ENCODE measurements at regions not wholly inside any gene's neighbourhood (a gene's known extent, or its start where the extent isn't known, plus 50 kb on each side); places are given as distances from the start of the nearest gene placed in this dataset.

DNA sequence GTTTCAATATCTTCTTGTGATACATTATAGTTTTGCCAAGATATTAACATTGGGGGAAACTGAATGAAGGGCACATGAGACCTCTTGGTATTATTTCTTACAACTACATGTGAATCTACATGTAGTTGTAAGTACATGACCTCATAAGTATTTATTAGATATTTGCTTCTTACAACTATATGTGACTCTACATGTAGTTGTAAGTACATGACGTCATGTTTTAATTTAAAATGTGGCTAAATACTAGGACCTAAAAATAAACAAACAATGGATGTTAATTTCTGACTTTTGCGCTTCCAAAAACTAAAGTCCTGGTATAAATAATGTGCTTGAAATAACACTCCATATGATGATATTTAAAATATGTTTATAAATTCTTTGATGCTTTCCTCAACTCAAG is 190.2 kb downstream of the CBLL2 start:
- H3K9me3 ChIP-seq (replicated peaks): no peaks in the 10 kb centered on the region
- DNase-seq: no peak
- no peaks in the 10 kb centered on the region for H3K27me3 ChIP-seq (ENCODE audit: low read depth)
- intact Hi-C loops (cut with micrococcal nuclease): no loop called here
- no peak overlapping the region for H3K27ac ChIP-seq (replicated peaks)
- H3K36me3 ChIP-seq: no peaks in the 10 kb centered on the region
- H3K4me3 ChIP-seq: no peak overlapping the region
- no peak for TF ChIP-seq CTCF (IDR thresholded peaks at IDR 0.05; ENCODE audit: borderline replicate concordance)
- no peaks in the 10 kb centered on the region for H3K4me1 ChIP-seq

DNA sequence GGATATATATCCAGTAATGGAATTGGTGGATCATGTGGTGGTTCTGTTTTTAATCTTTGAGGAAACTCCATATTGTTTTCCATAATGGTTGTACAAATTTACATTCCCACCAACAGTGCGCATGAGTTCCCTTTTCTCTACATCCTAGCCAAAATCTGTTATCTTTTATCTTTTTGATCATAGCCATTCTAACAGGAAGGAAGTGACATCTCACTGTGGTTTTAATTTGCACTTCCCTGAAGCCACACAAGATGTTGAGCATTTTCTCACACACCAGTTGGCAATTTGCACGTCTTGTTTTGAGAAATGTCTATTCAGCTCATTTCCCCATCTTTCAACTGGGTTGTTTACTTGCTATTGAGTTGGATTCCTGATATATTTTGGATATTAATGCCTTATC is 194.9 kb downstream of the CBLL2 start:
- intact Hi-C loops (cut with micrococcal nuclease): no loop called here
- no peak overlapping the region for H3K4me3 ChIP-seq

DNA sequence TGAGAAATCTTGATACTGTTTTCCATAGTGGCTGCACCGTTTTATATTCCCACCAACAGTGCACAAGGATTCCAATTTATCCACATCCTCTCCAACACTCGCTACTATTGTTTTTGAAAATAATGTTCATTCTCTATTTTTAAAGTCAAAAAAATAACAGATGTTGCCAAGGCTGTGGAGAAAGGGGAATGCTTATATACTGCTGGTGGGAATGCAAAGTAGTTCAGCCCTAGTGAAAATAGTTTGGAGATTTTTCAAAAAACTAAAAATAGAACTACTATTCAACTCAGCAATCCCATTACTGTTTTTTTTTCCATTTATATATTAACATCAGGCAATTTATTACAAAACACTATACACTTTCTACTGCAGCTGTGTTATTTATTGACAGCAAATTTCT is 208.7 kb downstream of the CBLL2 start:
- H3K27ac ChIP-seq (replicated peaks): no peak overlapping the region
- no peaks in the 10 kb centered on the region for H3K36me3 ChIP-seq
- no peak for TF ChIP-seq CTCF (IDR thresholded peaks at IDR 0.05; ENCODE audit: borderline replicate concordance)
- peaks cover 39% of the 10 kb centered on the region for H3K9me3 ChIP-seq (replicated peaks)
- no peak for DNase-seq
- no peaks in the 10 kb centered on the region for H3K4me1 ChIP-seq
- no peaks in the 10 kb centered on the region for H3K27me3 ChIP-seq (ENCODE audit: low read depth)
- no peak overlapping the region for H3K4me3 ChIP-seq
- intact Hi-C loops (cut with micrococcal nuclease): no loop called here

More for the DNA sequence above, 194.9 kb downstream of the CBLL2 start:
- no peaks in the 10 kb centered on the region for H3K27me3 ChIP-seq (ENCODE audit: low read depth)
- H3K9me3 ChIP-seq (replicated peaks): no peaks in the 10 kb centered on the region
- no peak overlapping the region for H3K27ac ChIP-seq (replicated peaks)
- no peaks in the 10 kb centered on the region for H3K36me3 ChIP-seq
- DNase-seq: no peak
- H3K4me1 ChIP-seq: no peaks in the 10 kb centered on the region
- no peak for TF ChIP-seq CTCF (IDR thresholded peaks at IDR 0.05; ENCODE audit: borderline replicate concordance)

DNA sequence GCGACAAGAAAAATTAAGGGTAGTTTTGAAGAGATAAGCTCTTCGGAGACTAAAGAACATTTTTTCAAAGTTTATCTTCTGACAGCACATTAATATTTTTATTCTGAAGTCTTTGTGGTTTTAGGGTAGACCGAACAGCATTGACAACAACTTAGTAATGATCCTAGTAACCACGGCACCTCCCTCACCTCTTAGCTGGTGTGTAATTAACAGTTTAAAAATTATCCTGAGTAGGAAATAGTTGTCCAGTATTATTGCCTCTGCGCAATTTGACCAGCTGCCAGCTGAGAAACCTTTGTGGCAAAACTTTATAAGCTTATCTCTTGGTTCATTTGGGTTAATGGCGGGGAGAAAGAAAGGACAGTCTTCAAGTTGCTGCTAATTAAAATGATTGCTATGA is 213.6 kb downstream of the CBLL2 start:
- Histone ChIP-seq H3K36me3 (no peaks in the 10 kb centered on the region), H3K4me1 (no peaks in the 10 kb centered on the region), H3K4me3 (no peak overlapping the region), H3K9me3 (replicated peaks) (no peaks in the 10 kb centered on the region), H3K27ac (replicated peaks) (no peak overlapping the region), H3K27me3 (ENCODE audit: low read depth) (no peaks in the 10 kb centered on the region)
- DNase-seq: no peak
- no peak for TF ChIP-seq CTCF (IDR thresholded peaks at IDR 0.05; ENCODE audit: borderline replicate concordance)
- intact Hi-C loops (cut with micrococcal nuclease): no loop called here

GRCh38 chrX:22516893-22517292 is 244.2 kb downstream of the CBLL2 start:
- Histone ChIP-seq H3K27ac (replicated peaks) (no peak overlapping the region), H3K36me3 (no peaks in the 10 kb centered on the region), H3K4me1 (no peaks in the 10 kb centered on the region), H3K27me3 (ENCODE audit: low read depth) (no peaks in the 10 kb centered on the region), H3K9me3 (replicated peaks) (no peaks in the 10 kb centered on the region), H3K4me3 (no peak overlapping the region)
- intact Hi-C loops (cut with micrococcal nuclease): no loop called here
- no peak for DNase-seq
- no peak for TF ChIP-seq CTCF (IDR thresholded peaks at IDR 0.05; ENCODE audit: borderline replicate concordance)
